Mesendoderm (in vitro differentiated cells): ENCODE measurements at regions not wholly inside any gene's neighbourhood (a gene's known extent, or its start where the extent isn't known, plus 50 kb on each side); places are given as distances from the start of the nearest gene placed in this dataset.

ENCODE experiments used
- DNase-seq: peaks from one replicate; pipeline ENCODE4 v3.0.0; 2013
- H2AK5ac ChIP-seq: 2 replicates; pipeline ENCODE4 v1.6.1; 2013; ENCODE audit warnings: low read length, inconsistent platforms
- H2BK120ac ChIP-seq: 2 replicates; pipeline ENCODE4 v1.6.1; 2013; ENCODE audit warnings: low read depth, mild to moderate bottlenecking, low read length, moderate library complexity, mixed read lengths
- H2BK15ac ChIP-seq: replicated peaks from 2 replicates; pipeline ENCODE4 v1.6.1; 2013; ENCODE audit warnings: low read depth, mild to moderate bottlenecking, moderate library complexity
- H2BK5ac ChIP-seq: 2 replicates; pipeline ENCODE4 v1.6.1; 2013; ENCODE audit warnings: low read length, inconsistent platforms
- H3K18ac ChIP-seq: 2 replicates; pipeline ENCODE4 v1.6.1; 2013; ENCODE audit warnings: mild to moderate bottlenecking, low read length, mixed read lengths
- H3K23ac ChIP-seq: one replicate; pipeline ENCODE4 v1.6.1; 2013; ENCODE audit warnings: low read length
- H3K27ac ChIP-seq: 2 replicates; pipeline ENCODE4 v1.5.1; 2013; ENCODE audit warnings: low read depth, mild to moderate bottlenecking, inconsistent platforms, low read length, moderate library complexity
- H3K27me3 ChIP-seq: 2 replicates; pipeline ENCODE4 v1.6.1; 2013; ENCODE audit warnings: low read length, control low read depth, mild to moderate bottlenecking, inconsistent platforms; ENCODE audit not compliant: insufficient read depth, poor library complexity
- H3K36me3 ChIP-seq: 2 replicates; pipeline ENCODE4 v1.6.1; 2013; ENCODE audit warnings: low read length, inconsistent platforms; ENCODE audit not compliant: control insufficient read depth, insufficient read depth
- H3K4ac ChIP-seq: one replicate; pipeline ENCODE4 v1.6.1; 2013; ENCODE audit warnings: low read depth, mild to moderate bottlenecking, low read length, moderate library complexity
- H3K4me1 ChIP-seq: 2 replicates; pipeline ENCODE4 v1.6.1; 2013; ENCODE audit warnings: low read depth, low read length, inconsistent platforms; ENCODE audit not compliant: control insufficient read depth
- H3K4me2 ChIP-seq: 2 replicates; pipeline ENCODE4 v1.6.1; 2013; ENCODE audit warnings: low read length
- H3K4me3 ChIP-seq: 2 replicates; pipeline ENCODE4 v1.5.1; 2013; ENCODE audit warnings: mild to moderate bottlenecking, low read length
- H3K56ac ChIP-seq: one replicate; pipeline ENCODE4 v1.6.1; 2013; ENCODE audit warnings: low read length
- H3K79me1 ChIP-seq: 2 replicates; pipeline ENCODE4 v1.6.1; 2013; ENCODE audit warnings: low read length, inconsistent platforms
- H3K79me2 ChIP-seq: 2 replicates; pipeline ENCODE4 v1.6.1; 2013; ENCODE audit warnings: mild to moderate bottlenecking, low read length; ENCODE audit not compliant: control insufficient read depth, insufficient read depth
- H3K9ac ChIP-seq: 2 replicates; pipeline ENCODE4 v1.6.1; 2013; ENCODE audit warnings: low read length, inconsistent platforms
- H4K5ac ChIP-seq: one replicate; pipeline ENCODE4 v1.6.1; 2013; ENCODE audit warnings: low read length
- H4K8ac ChIP-seq: one replicate; pipeline ENCODE4 v1.6.1; 2013; ENCODE audit warnings: low read depth, mild to moderate bottlenecking, control low read depth, low read length, moderate library complexity
- whole genome bisulfite sequencing: extraction: QIAGEN DNeasy Blood & Tissue Kit; methylation state at CpG from one replicate; pipeline ENCODE4 v1.1.7; 2013; ENCODE audit warnings: low lambda C conversion rate, missing lambda C conversion rate; ENCODE audit not compliant: insufficient coverage; ENCODE audit errors: extremely low coverage; 5-methylcytosine and 5-hydroxymethylcytosine counted together

DNA sequence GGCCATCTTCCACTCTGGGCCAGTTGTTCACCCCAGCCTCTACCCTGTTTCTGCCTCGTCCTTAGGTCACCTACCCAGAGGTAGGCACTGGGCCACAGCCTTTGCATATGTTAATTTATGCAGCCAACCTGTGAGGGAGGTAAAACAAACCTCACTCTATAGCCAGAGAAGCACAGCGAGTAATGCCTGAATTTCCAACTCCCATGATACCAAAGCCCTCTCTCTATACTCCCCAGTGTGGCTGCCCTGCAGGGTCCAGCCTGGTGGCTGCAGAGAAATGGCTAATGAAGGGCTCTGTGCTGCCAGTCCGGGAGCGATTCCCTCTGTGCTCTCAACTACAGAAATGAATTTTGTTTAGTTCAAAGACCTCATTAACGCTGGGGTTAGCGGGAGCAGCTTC lies 397.0 kb upstream of the CCL2 start:
- H3K9ac ChIP-seq: no peak overlapping the region
- no peak overlapping the region for H2BK120ac ChIP-seq
- H3K4ac ChIP-seq: no peak overlapping the region
- H3K27me3 ChIP-seq: no peaks in the 10 kb centered on the region
- H3K4me3 ChIP-seq: no peak overlapping the region
- H2AK5ac ChIP-seq: no peak overlapping the region
- no peaks in the 10 kb centered on the region for H3K79me2 ChIP-seq
- no peak overlapping the region for H3K27ac ChIP-seq
- no peak overlapping the region for H3K18ac ChIP-seq
- no peak overlapping the region for H2BK5ac ChIP-seq
- H3K23ac ChIP-seq: no peak overlapping the region
- H3K4me2 ChIP-seq: no peak overlapping the region
- peaks cover 5% of the 10 kb centered on the region for H3K4me1 ChIP-seq
- WGBS: no CpG with 5 or more reads among the region's 6 CpGs
- no peak overlapping the region for H4K5ac ChIP-seq
- H3K36me3 ChIP-seq: no peaks in the 10 kb centered on the region
- H2BK15ac ChIP-seq: no peak overlapping the region
- H4K8ac ChIP-seq: no peak overlapping the region
- H3K56ac ChIP-seq: no peak overlapping the region
- peak; percentile 37 for DNase-seq
- H3K79me1 ChIP-seq: no peaks in the 10 kb centered on the region

DNA sequence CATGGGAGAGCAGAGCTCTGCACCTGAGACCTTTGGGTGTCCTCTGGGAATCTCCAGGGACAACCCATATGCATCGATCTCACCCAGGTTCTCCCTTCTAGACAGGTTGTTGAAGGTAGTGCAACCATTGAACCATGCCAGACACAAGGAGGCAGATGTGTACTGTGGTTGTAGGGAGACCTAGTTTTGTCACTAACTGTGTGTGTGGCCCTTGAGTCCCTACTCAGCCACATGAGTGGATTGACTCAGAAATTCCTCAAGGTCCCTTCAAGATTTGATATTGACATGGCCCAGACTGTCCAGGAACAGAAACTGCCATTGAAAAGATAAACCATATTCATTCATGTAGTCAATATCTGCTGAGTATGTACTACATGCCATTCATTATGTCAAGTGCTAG lies 396.4 kb upstream of the CCL2 start:
- H3K18ac ChIP-seq: no peak overlapping the region
- H3K4me2 ChIP-seq: no peak overlapping the region
- H3K4ac ChIP-seq: no peak overlapping the region
- H4K5ac ChIP-seq: no peak overlapping the region
- H3K27ac ChIP-seq: no peak overlapping the region
- no peak overlapping the region for H3K23ac ChIP-seq
- no peak overlapping the region for H4K8ac ChIP-seq
- peaks cover 5% of the 10 kb centered on the region for H3K4me1 ChIP-seq
- H2BK5ac ChIP-seq: no peak overlapping the region
- peak overlapping the region; percentile 3 for H3K56ac ChIP-seq
- H3K79me1 ChIP-seq: no peaks in the 10 kb centered on the region
- DNase-seq: no peak
- no peak overlapping the region for H3K9ac ChIP-seq
- H3K36me3 ChIP-seq: no peaks in the 10 kb centered on the region
- H2BK120ac ChIP-seq: no peak overlapping the region
- H2AK5ac ChIP-seq: no peak overlapping the region
- no peaks in the 10 kb centered on the region for H3K79me2 ChIP-seq
- no CpG with 5 or more reads among the region's 1 CpG for WGBS
- H3K27me3 ChIP-seq: no peaks in the 10 kb centered on the region
- H3K4me3 ChIP-seq: no peak overlapping the region
- no peak overlapping the region for H2BK15ac ChIP-seq

DNA sequence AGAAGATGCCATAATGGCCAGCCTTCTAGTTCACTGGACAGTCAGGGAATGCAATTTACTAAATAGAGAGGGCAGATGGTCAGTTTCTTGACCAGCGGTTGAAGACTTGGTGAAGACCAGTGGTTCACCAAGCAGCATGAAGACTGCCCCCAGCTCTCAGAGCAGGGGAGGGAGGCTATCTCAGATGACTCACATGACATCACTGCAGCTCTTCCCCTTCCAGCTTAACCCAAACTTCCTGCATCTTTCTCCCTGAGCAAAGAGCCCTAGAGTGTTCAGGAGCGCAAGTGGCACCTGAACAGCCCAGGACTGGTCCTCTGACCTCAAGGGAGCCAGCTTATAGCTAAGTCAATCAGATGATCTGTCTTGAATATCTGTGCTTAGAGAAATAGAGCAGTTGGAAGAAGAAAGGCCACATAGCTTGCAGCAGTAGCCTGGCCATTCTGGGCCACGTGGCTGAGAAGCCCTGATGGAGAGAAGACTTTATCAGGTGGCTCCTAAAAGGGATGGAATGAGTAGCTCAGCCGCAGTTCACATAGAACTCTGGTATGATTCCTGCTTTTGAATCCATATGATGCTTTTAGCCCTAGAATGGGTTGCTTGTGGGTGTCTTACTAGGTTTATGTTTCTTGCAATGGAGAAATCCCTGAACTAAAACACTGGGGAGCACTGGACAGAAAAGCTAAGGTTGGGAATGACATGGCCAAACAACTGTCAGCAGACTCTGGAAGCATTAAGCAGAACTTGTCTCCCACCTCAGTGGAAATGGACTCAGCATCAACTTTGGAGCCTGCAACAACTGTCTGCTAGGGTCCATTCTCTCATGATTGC lies 392.1 kb upstream of the CCL2 start:
- no peak overlapping the region for H2BK5ac ChIP-seq
- WGBS: no CpG with 5 or more reads among the region's 4 CpGs
- no peak overlapping the region for H3K18ac ChIP-seq
- no peak overlapping the region for H3K23ac ChIP-seq
- no peak overlapping the region for H2BK15ac ChIP-seq
- no peak overlapping the region for H3K4me3 ChIP-seq
- no peak overlapping the region for H2BK120ac ChIP-seq
- no peaks in the 10 kb centered on the region for H3K36me3 ChIP-seq
- H4K8ac ChIP-seq: no peak overlapping the region
- H4K5ac ChIP-seq: no peak overlapping the region
- no peak overlapping the region for H3K4me2 ChIP-seq
- no peaks in the 10 kb centered on the region for H3K79me1 ChIP-seq
- H3K9ac ChIP-seq: no peak overlapping the region
- no peak overlapping the region for H3K27ac ChIP-seq
- peaks cover 5% of the 10 kb centered on the region for H3K4me1 ChIP-seq
- H3K56ac ChIP-seq: no peak overlapping the region
- H3K79me2 ChIP-seq: no peaks in the 10 kb centered on the region
- no peaks in the 10 kb centered on the region for H3K27me3 ChIP-seq
- DNase-seq: no peak
- no peak overlapping the region for H2AK5ac ChIP-seq
- H3K4ac ChIP-seq: no peak overlapping the region

DNA sequence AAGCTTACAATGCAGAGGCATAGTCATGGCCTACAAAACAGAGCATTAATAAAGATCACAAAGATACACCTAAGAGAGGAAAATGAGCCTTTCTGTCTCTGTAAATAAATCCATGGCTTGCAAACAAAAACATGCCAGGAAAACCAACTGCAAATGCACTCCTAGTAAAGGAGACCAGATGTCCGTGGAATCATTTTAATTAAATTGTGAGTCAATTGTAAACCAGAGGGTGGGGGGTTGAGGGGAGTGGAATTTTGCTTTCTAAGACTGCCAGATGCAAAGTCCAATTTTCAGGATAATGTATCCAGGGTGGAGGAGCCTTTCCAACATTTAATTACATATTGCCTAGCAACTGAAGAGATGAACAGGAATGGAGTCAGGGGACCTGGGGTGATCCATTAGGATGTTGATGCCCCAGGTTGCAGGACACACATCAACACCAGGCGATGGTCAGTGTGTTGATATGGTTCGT lies 390.3 kb upstream of the CCL2 start:
- Histone ChIP-seq H3K4me1 (no peaks in the 10 kb centered on the region), H2BK15ac (no peak overlapping the region), H3K23ac (no peak overlapping the region), H4K8ac (no peak overlapping the region), H3K79me2 (no peaks in the 10 kb centered on the region), H2AK5ac (no peak overlapping the region), H3K4me3 (no peak overlapping the region), H3K4me2 (no peak overlapping the region), H3K36me3 (no peaks in the 10 kb centered on the region), H3K27me3 (no peaks in the 10 kb centered on the region), H3K9ac (no peak overlapping the region), H3K79me1 (no peaks in the 10 kb centered on the region), H2BK120ac (no peak overlapping the region), H4K5ac (no peak overlapping the region), H3K56ac (no peak overlapping the region), H3K18ac (no peak overlapping the region), H2BK5ac (no peak overlapping the region), H3K4ac (no peak overlapping the region), H3K27ac (no peak overlapping the region)
- no peak for DNase-seq
- no CpG with 5 or more reads among the region's 3 CpGs for WGBS

DNA sequence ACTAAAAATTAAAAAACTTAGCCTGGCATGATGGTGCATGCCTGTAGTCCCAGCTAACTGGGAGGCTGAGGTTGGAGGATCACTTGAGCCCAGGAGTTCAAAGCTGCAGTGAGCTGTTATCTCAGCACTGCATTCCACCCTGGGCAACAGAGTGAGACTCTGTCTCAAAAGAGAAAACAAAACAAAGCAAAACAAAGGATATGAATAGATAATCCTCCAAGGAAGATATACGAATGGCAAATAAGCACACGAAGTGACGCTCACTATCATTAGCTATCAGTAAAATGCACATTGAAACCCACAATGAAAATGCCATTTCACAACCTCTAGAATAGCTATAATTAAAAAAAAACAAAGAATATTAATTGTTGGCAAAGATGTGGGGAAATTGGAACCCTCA lies 386.2 kb upstream of the CCL2 start:
- Histone ChIP-seq H2BK120ac (no peak overlapping the region), H3K27ac (no peak overlapping the region), H2AK5ac (no peak overlapping the region), H3K18ac (no peak overlapping the region), H2BK5ac (no peak overlapping the region), H3K56ac (no peak overlapping the region), H4K8ac (no peak overlapping the region), H3K79me2 (no peaks in the 10 kb centered on the region), H3K4me2 (no peak overlapping the region), H4K5ac (no peak overlapping the region), H2BK15ac (no peak overlapping the region), H3K23ac (no peak overlapping the region), H3K4ac (no peak overlapping the region), H3K36me3 (no peaks in the 10 kb centered on the region), H3K79me1 (no peaks in the 10 kb centered on the region), H3K4me3 (no peak overlapping the region), H3K9ac (no peak overlapping the region), H3K27me3 (no peaks in the 10 kb centered on the region), H3K4me1 (no peaks in the 10 kb centered on the region)
- WGBS: no CpG with 5 or more reads among the region's 3 CpGs
- no peak for DNase-seq

DNA sequence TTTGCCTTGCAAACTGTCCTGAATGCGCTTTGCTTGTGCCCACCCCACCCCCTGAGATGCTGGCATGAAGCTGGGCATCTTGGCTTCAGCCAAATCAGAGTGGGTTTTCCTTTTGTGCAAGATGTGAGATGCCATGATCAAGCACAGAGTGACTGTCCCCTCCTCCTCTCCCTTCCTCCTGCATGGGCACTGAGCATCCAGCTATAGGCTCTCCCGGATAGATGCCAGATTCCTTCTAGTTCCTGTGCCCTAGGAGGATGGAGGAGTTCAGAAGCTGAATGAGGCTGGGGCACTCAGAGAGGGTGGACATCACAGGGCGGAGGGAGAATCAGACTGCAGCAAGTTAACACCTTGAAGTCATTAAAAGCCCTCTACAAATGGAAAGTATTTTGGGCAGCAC lies 384.1 kb upstream of the CCL2 start:
- H3K18ac ChIP-seq: no peak overlapping the region
- H3K27me3 ChIP-seq: no peaks in the 10 kb centered on the region
- no peak overlapping the region for H2BK120ac ChIP-seq
- H3K23ac ChIP-seq: no peak overlapping the region
- no peak overlapping the region for H3K4me3 ChIP-seq
- no peak overlapping the region for H3K27ac ChIP-seq
- WGBS: no CpG with 5 or more reads among the region's 3 CpGs
- no peak overlapping the region for H3K9ac ChIP-seq
- no peak overlapping the region for H2AK5ac ChIP-seq
- H3K4me1 ChIP-seq: no peaks in the 10 kb centered on the region
- no peak for DNase-seq
- H2BK5ac ChIP-seq: no peak overlapping the region
- no peaks in the 10 kb centered on the region for H3K36me3 ChIP-seq
- H3K4me2 ChIP-seq: no peak overlapping the region
- H3K56ac ChIP-seq: no peak overlapping the region
- no peaks in the 10 kb centered on the region for H3K79me1 ChIP-seq
- no peak overlapping the region for H4K8ac ChIP-seq
- H3K4ac ChIP-seq: no peak overlapping the region
- H2BK15ac ChIP-seq: no peak overlapping the region
- no peak overlapping the region for H4K5ac ChIP-seq
- no peaks in the 10 kb centered on the region for H3K79me2 ChIP-seq
